ENCODE measurements at regions not wholly inside any gene's neighbourhood (a gene's known extent, or its start where the extent isn't known, plus 50 kb on each side); places are given as distances from the start of the nearest gene placed in this dataset.

GRCh38 chr2:74760875-74761630 is 72.9 kb upstream of the HK2 start:
- Histone ChIP-seq H3K9ac (replicated peaks in 1 of 4; ENCODE audit: extremely low read depth in 1 of 4, low read depth in 3 of 4, low read length in 3 of 4) (no peak overlapping the region), H3K27me3 (replicated peaks in 1 of 4; ENCODE audit: control insufficient read depth in 3 of 4, extremely low read depth in 1 of 4, insufficient read depth in 3 of 4, low read length in 3 of 4) (no peaks in the 10 kb centered on the region), H3K23ac (ENCODE audit: insufficient read length) (no peak overlapping the region), H3K23me2 (ENCODE audit: low read depth, low read length) (no peaks in the 10 kb centered on the region), H2AFZ (ENCODE audit: low read length) (no peak overlapping the region), H2BK5ac (ENCODE audit: low read depth, low read length) (no peak overlapping the region), H2BK15ac (ENCODE audit: low read length) (no peak overlapping the region), H3K4me1 (replicated peaks in 1 of 4; ENCODE audit: control insufficient read depth in 3 of 4, insufficient read depth in 4 of 4, low read length in 3 of 4) (peaks cover 0 to 9% (median 4%) of the 10 kb centered on the region in 4 experiments; a peak in 5 of 7 replicates), H2AK5ac (ENCODE audit: low read depth, low read length) (no peak overlapping the region), H3K18ac (ENCODE audit: extremely low read depth, low read length) (no peak overlapping the region), H3K27ac (ENCODE audit: low read depth, low read length) (no peak overlapping the region), H3K4ac (replicated peaks; ENCODE audit: insufficient read length, low read depth, low read length) (no peak overlapping the region), H2BK12ac (ENCODE audit: low read depth, low read length) (no peak overlapping the region), H3K36me3 (ENCODE audit: control insufficient read depth in 2 of 4, insufficient read depth in 4 of 4, low read length in 3 of 4) (no peaks in the 10 kb centered on the region), H3K4me3 (ENCODE audit: extremely low read depth in 1 of 4, insufficient read depth in 2 of 4, low read depth in 3 of 4, low read length in 4 of 4) (no peak overlapping the region), H4K91ac (replicated peaks; ENCODE audit: insufficient read length, low read length) (no peak overlapping the region), H2BK120ac (replicated peaks; ENCODE audit: low read depth, low read length) (no peak overlapping the region), H4K5ac (ENCODE audit: insufficient read length, low read depth, low read length) (no peak overlapping the region), H4K8ac (ENCODE audit: extremely low read depth, insufficient read depth, low read length) (no peak overlapping the region), H4K20me1 (replicated peaks in 1 of 2; ENCODE audit: control insufficient read depth in 1 of 2, insufficient read depth in 2 of 2, low read length in 2 of 2) (no peaks in the 10 kb centered on the region), H3K79me1 (ENCODE audit: low read depth, low read length) (no peaks in the 10 kb centered on the region), H3K14ac (ENCODE audit: insufficient read length) (no peak overlapping the region), H3K79me2 (ENCODE audit: control insufficient read depth in 1 of 2, insufficient read depth in 2 of 2, low read length in 2 of 2) (no peaks in the 10 kb centered on the region), H2BK20ac (ENCODE audit: low read length) (no peak overlapping the region), H3K9me3 (ENCODE audit: insufficient read depth in 2 of 2, low read depth in 1 of 2, low read length in 1 of 2) (peaks cover 3 to 5% of the 10 kb centered on the region in 2 experiments; a peak in 1 of 4 replicates), H3K4me2 (ENCODE audit: insufficient read depth in 1 of 2, low read depth in 2 of 2, low read length in 2 of 2) (no peak overlapping the region), H3K56ac (replicated peaks; ENCODE audit: insufficient read length, low read depth, low read length) (no peak overlapping the region)
- POLR2A ChIA-PET (ENCODE audit: partially characterized antibody) = no interaction called here
- WGBS, 2 experiments (ENCODE audit: extremely low coverage in 1 of 2, insufficient coverage in 1 of 2, insufficient read length in 1 of 2, insufficient replicate concordance in 2 of 2, low coverage in 1 of 2, low lambda C conversion rate in 2 of 2, missing lambda C conversion rate in 1 of 2) = 87% methylated on average over 6 of the region's 6 CpGs; no CpG with 5 or more reads in 1 of the 2 experiments
- CTCF ChIA-PET (ENCODE audit: partially characterized antibody) = interaction anchor here (0.5 to 1.0 kb wide), 2 partner anchors 9 to 292 kb away, joined by 4 to 5 read pairs; no protein-coding TSS in a partner anchor
- FAIRE-seq (no peak), DNase-seq (ENCODE audit: low read depth in 1 of 2, low spot score in 2 of 2) (no peak)
- TF ChIP-seq POLR2A (IDR thresholded peaks at IDR 0.05; ENCODE audit: control extremely low read depth in 1 of 2, low read depth in 2 of 2, low read length in 2 of 2) (no peak), KDM1A (IDR thresholded peaks at IDR 0.05; ENCODE audit: borderline replicate concordance, low read length) (no peak), BRCA1 (IDR thresholded peaks at IDR 0.05; ENCODE audit: low read depth, low read length) (no peak), CREB1 (IDR thresholded peaks at IDR 0.05) (no peak), NANOG (IDR thresholded peaks at IDR 0.05; ENCODE audit: insufficient read depth, low read depth, low read length, poor library complexity, severe bottlenecking) (no peak), HDAC6 (IDR thresholded peaks at IDR 0.05; ENCODE audit: low read depth, low read length) (no peak), CTCF (IDR thresholded peaks at IDR 0.05; ENCODE audit: control extremely low read depth in 1 of 3, insufficient read depth in 1 of 3, low read depth in 1 of 3, low read length in 3 of 3) (no peak), RBBP5 (IDR thresholded peaks at IDR 0.05; ENCODE audit: borderline replicate concordance, low read depth, low read length) (no peak), MAFK (IDR thresholded peaks at IDR 0.05; ENCODE audit: low read depth, low read length) (no peak), POLR2AphosphoS5 (IDR thresholded peaks at IDR 0.05; ENCODE audit: low read depth, low read length) (no peak), CEBPB (IDR thresholded peaks at IDR 0.05; ENCODE audit: low read depth, low read length) (no peak), SRF (IDR thresholded peaks at IDR 0.05; ENCODE audit: low read depth, low read length) (no peak)

Measured in H1 (cell line).